Left ventricle myocardium superior (tissue), 1 donor: ENCODE measurements at regions not wholly inside any gene's neighbourhood (a gene's known extent, or its start where the extent isn't known, plus 50 kb on each side); places are given as distances from the start of the nearest gene placed in this dataset.

Experiments used
- ATAC-seq: fragments of 200-7000 bp; cut with Tn5 transposase; one replicate; pipeline ENCODE4 v1.9.1; 2020; ENCODE audit warnings: mild to moderate bottlenecking, moderate library complexity
- DNase-seq: peaks from one replicate; pipeline ENCODE4 v3.0.0-alpha.2; 2020
- intact Hi-C: fragments of 100-400 bp; cut with micrococcal nuclease; formaldehyde crosslinking; loops from one replicate; pipeline ENCODE4 v1.11.0; 2022
- donor health status: DM: no; HTN: yes; CAD: no; lungs with severe emphysema.

DNA sequence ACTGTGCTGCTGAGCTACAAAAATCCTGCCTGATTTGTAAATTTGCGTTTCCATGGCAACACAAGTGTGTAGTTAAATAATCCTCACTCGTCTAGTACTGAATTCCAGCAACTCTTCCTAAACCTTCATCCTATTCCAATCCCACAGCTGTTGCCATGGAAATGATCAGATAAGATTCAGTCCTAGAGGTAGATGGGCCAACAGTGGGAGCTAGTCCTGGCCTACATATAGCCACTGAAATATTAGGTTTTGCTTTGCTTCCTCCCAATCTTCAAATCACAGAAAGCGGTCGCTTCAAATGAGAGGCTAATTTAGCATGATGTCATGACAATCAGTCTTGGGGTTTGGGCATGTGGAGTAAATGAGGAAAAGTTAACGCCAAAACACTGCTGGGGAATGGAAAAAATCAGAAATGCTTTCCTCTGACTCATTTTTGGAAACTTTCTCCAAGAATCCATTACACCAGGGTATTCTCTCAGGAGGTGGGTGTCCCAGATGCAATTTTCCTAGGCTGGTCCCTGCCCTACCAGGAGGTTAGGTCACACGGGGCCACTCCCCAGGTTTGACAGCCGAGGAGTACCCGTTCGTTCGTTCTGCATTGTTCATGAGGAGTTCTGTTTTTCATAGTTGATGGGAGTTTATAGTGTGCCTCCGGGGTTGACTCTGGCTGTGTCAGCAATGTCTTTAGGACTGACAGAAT is 159.2 kb upstream of the SLCO3A1 start:
- peak; percentile 64 for DNase-seq
- ATAC-seq: peak; percentile 92
- intact Hi-C loops: no loop called here

DNA sequence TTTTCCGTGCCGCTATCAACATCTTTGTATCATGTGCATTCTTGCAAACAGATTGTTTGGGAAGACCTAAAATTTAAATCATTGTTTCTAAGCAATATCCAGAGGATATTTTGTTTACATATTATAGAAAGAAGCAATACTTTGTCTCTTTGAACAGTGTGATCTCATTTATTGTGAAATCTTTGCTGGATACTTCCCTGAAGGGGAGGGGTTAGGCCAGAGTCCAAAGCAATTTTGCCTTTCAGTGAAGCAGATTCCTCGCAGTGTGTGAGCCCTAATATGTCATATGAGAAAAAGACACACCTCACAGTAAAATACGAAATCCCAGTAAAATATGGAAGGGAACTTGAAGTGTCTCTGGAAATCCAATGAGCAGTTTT is 158.7 kb upstream of the SLCO3A1 start:
- DNase-seq: no peak
- peak; percentile 88 for ATAC-seq
- intact Hi-C loops: no loop called here

- ATAC-seq (no peak), DNase-seq (no peak)
- intact Hi-C loops: no loop called here
Measured at GRCh38 chr15:91695799-91696198, 157.7 kb upstream of the SLCO3A1 start.

GRCh38 chr15:91696981-91697380 is 156.5 kb upstream of the SLCO3A1 start:
- intact Hi-C loops: no loop called here
- no peak for ATAC-seq
- DNase-seq: no peak

DNA sequence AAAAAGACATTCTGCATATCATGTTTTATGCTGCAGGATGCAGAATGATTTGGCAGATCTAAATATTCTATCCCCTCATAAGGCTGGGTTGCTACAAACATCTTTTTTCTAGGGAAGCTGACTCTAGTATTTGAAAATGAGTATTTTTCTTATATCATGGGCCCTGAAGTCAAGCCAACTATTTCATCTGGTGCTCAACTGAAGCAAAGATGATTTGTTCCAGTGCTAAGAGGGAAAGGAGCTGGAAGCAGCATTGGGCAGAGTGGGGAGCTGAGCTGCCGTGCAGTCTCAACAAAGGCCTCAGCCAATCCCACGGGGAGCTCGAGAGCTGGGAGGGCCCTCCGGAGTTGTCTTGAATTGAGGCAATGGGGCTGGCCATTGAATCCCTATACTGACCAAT is 155.3 kb upstream of the SLCO3A1 start:
- ATAC-seq (no peak), DNase-seq (no peak)
- intact Hi-C loops: no loop called here

DNA sequence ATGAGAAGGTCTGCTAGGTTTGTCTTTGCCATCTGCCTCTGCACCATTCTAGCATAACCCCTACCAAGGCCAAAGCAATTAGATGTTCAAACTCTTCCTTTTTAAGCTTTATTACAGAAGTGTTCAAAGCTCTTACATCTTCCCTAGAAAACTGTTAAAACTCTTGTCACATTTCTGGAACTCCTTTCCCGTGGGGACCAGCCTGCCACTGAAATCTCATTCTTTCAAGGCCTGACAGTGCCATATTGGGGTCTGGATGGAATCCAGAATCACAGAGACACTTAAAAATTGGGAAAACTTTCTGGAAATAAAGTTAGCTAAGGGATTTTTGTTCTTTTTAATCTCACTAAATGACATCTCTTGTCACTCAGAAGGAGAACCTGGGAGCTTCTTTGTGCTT is 153.8 kb upstream of the SLCO3A1 start:
- intact Hi-C loops: loop anchor here (10.0 kb wide), 2 partner anchors 85 to 145 kb away; no protein-coding TSS in a partner anchor
- ATAC-seq (no peak), DNase-seq (no peak)

GRCh38 chr15:91703274-91703673 is 150.2 kb upstream of the SLCO3A1 start:
- ATAC-seq (no peak), DNase-seq (no peak)
- intact Hi-C loops: loop anchor here (10.0 kb wide), 2 partner anchors 82 to 142 kb away; no protein-coding TSS in a partner anchor

DNA sequence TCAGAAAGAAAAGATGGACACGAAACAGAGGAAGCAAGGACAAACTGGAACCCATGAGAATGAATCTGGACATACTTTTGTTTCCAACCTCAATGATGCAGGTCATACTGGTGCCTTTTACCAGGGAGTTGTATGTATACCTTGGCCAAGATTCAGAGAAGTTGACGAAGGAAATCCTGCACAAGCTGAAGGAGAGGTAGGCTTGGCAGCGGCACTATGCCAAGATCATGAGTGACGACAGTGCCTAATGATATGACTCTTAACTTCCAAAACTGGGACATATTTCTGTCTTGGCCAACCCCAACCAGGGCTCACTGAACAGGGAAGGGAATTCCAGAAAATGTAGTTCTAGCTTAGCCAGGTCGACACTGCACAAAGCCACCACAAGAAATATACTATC is 149.2 kb upstream of the SLCO3A1 start:
- intact Hi-C loops: loop anchor here (10.0 kb wide), 2 partner anchors 80 to 140 kb away; no protein-coding TSS in a partner anchor
- no peak for DNase-seq
- ATAC-seq: no peak

GRCh38 chr15:91706322-91707032 is 147.0 kb upstream of the SLCO3A1 start:
- DNase-seq (peak; percentile 68), ATAC-seq (peak; percentile 92)
- intact Hi-C loops: loop anchor here (5.0 to 10.0 kb wide), 3 partner anchors 78 to 404 kb away; no protein-coding TSS in a partner anchor

GRCh38 chr15:91710080-91710698 is 143.3 kb upstream of the SLCO3A1 start:
- ATAC-seq (no peak), DNase-seq (no peak)
- intact Hi-C loops: no loop called here

DNA sequence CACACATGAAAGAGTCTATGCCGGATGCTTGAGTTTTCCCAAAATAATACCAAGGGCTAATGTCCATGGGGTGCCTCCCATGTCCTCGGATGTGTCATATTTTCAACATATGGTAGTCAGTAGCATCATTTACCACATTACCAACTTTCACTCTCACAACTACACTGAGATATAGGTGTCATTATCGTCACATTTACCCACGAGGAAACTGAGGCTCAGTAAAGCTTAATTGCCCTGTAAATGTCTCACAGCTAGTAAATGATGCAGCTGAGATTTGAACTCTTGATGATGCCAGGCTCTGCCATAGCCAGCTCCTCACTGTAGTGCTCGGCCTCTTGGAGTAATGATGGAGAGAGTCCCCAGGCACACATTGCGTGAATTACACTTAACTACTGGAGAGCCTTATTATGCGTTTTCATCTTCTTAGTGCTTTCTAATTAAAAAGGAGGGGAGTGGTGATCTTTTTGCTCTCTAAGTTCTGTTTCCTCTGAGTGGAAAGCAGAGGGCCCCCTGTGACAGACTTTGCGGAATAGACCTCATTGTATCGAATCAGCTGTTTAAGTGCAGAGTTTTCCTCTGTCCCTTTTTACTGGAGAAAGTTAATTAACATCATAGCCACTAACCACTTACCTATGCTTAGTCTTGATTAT is 142.0 kb upstream of the SLCO3A1 start:
- DNase-seq (no peak), ATAC-seq (no peak)
- intact Hi-C loops: no loop called here

GRCh38 chr15:91712286-91712685 is 141.2 kb upstream of the SLCO3A1 start:
- no peak for ATAC-seq
- intact Hi-C loops: no loop called here

DNA sequence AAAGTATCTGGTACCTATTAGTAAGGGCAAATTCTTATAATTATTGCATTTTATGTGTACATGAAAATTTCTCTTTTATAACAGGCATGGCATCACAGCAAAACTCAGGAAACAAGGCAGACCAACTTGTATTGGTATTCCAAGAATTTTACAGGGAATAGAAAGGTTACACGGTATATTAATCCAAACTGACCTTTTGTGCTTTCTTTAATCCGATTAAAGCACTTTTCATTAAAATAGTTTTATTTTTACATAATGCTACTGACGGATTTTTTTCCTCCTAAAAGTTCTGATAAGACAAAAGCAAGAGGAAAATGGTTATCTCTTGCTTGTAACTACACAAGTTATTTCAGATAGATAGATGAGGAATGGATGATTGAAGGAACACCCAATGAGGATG is 137.0 kb upstream of the SLCO3A1 start:
- intact Hi-C loops: no loop called here
- ATAC-seq: no peak
- no peak for DNase-seq

More at GRCh38 chr15:91712286-91712685, 141.2 kb upstream of the SLCO3A1 start:
- no peak for DNase-seq

DNA sequence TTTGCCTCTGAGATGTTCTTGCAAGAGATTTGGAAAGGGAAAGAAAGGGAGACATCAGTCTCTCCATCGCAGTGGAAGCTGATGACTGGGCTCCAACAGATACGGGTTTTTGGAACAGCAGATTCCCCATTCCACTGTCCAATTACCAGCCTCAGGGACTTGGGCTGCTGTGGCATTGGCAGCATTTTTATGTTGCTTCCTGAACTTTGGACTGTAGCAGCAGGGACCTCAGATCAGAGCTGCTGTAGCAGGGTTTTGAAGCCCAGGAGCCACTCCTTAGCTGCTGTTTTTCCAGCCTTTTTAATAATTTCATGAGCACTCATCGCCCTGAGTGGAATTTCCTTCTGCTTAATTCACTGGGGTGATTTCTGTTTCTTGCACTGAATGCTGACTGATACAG is 135.7 kb upstream of the SLCO3A1 start:
- intact Hi-C loops: no loop called here
- ATAC-seq: no peak
- DNase-seq: no peak

DNA sequence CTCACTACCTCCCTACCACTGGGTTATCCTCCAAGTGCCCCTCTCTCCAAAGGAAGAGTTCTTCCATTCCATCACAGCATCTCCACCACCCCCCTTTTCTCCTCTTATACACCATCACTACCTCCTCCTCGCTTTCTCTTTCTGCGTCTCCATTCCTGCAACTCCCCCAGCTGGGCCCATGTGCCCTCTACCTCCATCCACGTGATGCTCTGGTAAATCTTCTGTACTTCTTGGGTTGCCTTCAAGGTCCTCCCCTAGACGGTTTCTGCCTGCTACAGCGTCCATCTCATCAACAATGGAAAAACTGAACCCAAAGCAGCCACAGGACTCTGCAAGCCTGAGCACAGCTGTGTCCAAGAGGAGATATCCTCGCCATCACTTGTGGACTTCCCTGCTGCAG is 129.5 kb upstream of the SLCO3A1 start:
- intact Hi-C loops: no loop called here
- ATAC-seq: no peak
- no peak for DNase-seq

- intact Hi-C loops: no loop called here
- ATAC-seq (no peak), DNase-seq (no peak)
Measured at GRCh38 chr15:91733661-91734060, 119.8 kb upstream of the SLCO3A1 start.

DNA sequence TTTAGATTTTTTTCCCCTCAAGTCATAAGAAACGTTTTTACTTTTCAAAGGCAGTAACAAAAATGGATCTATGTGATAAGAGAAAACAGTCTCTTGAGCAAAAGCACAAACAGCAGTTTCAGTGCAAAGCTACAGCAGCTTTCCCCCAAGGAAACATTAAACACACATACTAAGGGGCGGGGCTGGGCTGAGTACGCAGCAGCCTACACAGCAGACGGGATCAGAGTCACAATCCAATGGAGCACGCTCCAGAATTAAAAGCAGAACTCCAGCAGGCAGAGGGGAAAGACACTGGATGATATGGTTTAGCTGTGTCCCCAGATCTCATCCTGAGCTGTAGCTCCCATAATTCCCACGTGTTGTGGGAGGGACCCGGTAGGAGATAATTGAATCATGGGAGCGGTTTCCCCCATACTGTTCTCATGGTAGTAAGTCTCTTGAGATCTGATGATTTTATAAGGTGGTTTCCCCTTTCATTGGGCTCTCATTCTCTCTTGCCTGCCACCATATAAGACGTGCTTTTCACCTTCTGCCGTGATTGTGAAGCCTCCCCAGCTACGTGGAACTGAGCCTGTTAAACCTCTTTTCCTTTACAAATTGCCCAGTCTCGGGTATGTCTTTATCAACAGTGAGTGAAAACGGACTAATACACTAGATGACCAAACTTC is 116.2 kb upstream of the SLCO3A1 start:
- DNase-seq (no peak), ATAC-seq (no peak)
- intact Hi-C loops: no loop called here

DNA sequence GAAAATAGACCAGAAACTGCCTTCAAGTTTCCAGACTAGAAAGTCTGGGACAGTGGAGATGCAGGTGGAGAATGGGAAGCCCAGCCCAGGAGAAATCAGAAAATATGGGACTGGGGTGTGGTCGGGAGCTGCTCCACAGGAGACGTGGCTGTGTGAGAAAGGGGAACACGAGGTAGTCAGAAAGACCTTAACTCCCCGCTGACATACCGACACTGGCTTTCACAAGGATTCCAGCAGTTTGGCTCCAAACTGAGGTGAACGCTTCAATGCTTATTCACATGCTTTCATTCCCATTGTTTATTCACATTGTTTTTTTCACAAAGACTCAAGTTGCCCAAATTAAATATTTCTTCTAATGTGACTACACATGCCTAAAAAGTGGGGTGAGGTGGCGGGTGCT is 111.5 kb upstream of the SLCO3A1 start:
- DNase-seq (no peak), ATAC-seq (no peak)
- intact Hi-C loops: no loop called here

GRCh38 chr15:91751611-91752010 is 101.9 kb upstream of the SLCO3A1 start:
- no peak for DNase-seq
- intact Hi-C loops: no loop called here
- ATAC-seq: no peak
